SK-N-SH treated with all-trans-retinoic acid at 6 μM for 48 hours (cell line): ENCODE measurements at regions not wholly inside any gene's neighbourhood (a gene's known extent, or its start where the extent isn't known, plus 50 kb on each side); places are given as distances from the start of the nearest gene placed in this dataset.

Experiments
- ATAC-seq: fragments of 200-7000 bp; cut with Tn5 transposase; 3 replicates; pipeline ENCODE4 v1.9.1; 2020; ENCODE audit warnings: mild to moderate bottlenecking, moderate library complexity
- ARNTL ChIP-seq: fragments of 450-650 bp; formaldehyde crosslinking; IDR thresholded peaks from 2 replicates; pipeline ENCODE4 v1.5.0; 2020; ENCODE audit warnings: low read depth, mild to moderate bottlenecking, moderate library complexity, borderline replicate concordance
- BACH2 ChIP-seq: fragments of 250-450 bp; sonication (Bioruptor Pico); IDR thresholded peaks from 2 replicates; pipeline ENCODE4 v1.9.0; 2021; ENCODE audit warnings: mild to moderate bottlenecking, borderline replicate concordance
- CSDC2 ChIP-seq: fragments of 250-450 bp; sonication (Bioruptor Pico); IDR thresholded peaks from 2 replicates; pipeline ENCODE4 v1.5.0; 2020; ENCODE audit warnings: mild to moderate bottlenecking, moderate library complexity
- CSRNP3 ChIP-seq: fragments of 250-450 bp; sonication (Bioruptor Pico); IDR thresholded peaks from 2 replicates; pipeline ENCODE4 v1.5.1; 2021; ENCODE audit warnings: mild to moderate bottlenecking, moderate library complexity
- ESRRG ChIP-seq: fragments of 250-450 bp; sonication (Bioruptor Pico); IDR thresholded peaks from 2 replicates; pipeline ENCODE4 v1.6.1; 2021; ENCODE audit warnings: mild to moderate bottlenecking
- ISL1 ChIP-seq: fragments of 250-450 bp; sonication (Bioruptor Pico); IDR thresholded peaks from 2 replicates; pipeline ENCODE4 v2.1.2; 2022; ENCODE audit warnings: mild to moderate bottlenecking, moderate library complexity
- OSR1 ChIP-seq: fragments of 250-450 bp; sonication (Bioruptor Pico); IDR thresholded peaks from 2 replicates; pipeline ENCODE4 v1.8.0; 2022; ENCODE audit warnings: moderate library complexity, mild to moderate bottlenecking, inconsistent platforms
- PATZ1 ChIP-seq: fragments of 250-450 bp; sonication (Bioruptor Pico); IDR thresholded peaks from 2 replicates; pipeline ENCODE4 v1.8.0; 2020; ENCODE audit warnings: mild to moderate bottlenecking, moderate library complexity, borderline replicate concordance
- POU6F1 ChIP-seq: fragments of 250-450 bp; sonication (Bioruptor Pico); IDR thresholded peaks from 2 replicates; pipeline ENCODE4 v1.8.0; 2021; ENCODE audit warnings: low read depth, mild to moderate bottlenecking, moderate library complexity, borderline replicate concordance
- PPARA ChIP-seq: fragments of 250-450 bp; sonication (Bioruptor Pico); IDR thresholded peaks from 2 replicates; pipeline ENCODE4 v1.5.0; 2020; ENCODE audit warnings: mild to moderate bottlenecking, borderline replicate concordance
- RARB ChIP-seq: fragments of 250-450 bp; sonication (Bioruptor Pico); IDR thresholded peaks from 2 replicates; pipeline ENCODE4 v1.8.0; 2021; ENCODE audit warnings: mild to moderate bottlenecking, moderate library complexity
- SNAI2 ChIP-seq: fragments of 250-450 bp; sonication (Bioruptor Pico); IDR thresholded peaks from 2 replicates; pipeline ENCODE4 v1.5.0; 2020; ENCODE audit warnings: mild to moderate bottlenecking, moderate library complexity
- TOX ChIP-seq: fragments of 250-450 bp; sonication (Bioruptor Pico); IDR thresholded peaks from 2 replicates; pipeline ENCODE4 v1.8.0; 2021; ENCODE audit warnings: mild to moderate bottlenecking, moderate library complexity, borderline replicate concordance
- TSHZ2 ChIP-seq: fragments of 250-450 bp; sonication (Bioruptor Pico); IDR thresholded peaks from 2 replicates; pipeline ENCODE4 v1.5.0; 2020; ENCODE audit warnings: mild to moderate bottlenecking, moderate library complexity
- ZC3H10 ChIP-seq: fragments of 250-450 bp; sonication (Bioruptor Pico); IDR thresholded peaks from 2 replicates; pipeline ENCODE4 v1.5.1; 2021; ENCODE audit warnings: mild to moderate bottlenecking, moderate library complexity
- ZFP3 ChIP-seq: fragments of 250-450 bp; sonication (Bioruptor Pico); IDR thresholded peaks from 2 replicates; pipeline ENCODE4 v1.5.0; 2020; ENCODE audit warnings: mild to moderate bottlenecking, moderate library complexity
- ZFP30 ChIP-seq: fragments of 450-650 bp; formaldehyde crosslinking; IDR thresholded peaks from 2 replicates; pipeline ENCODE4 v1.5.0; 2022; ENCODE audit warnings: mild to moderate bottlenecking, moderate library complexity
- ZNF565 ChIP-seq: fragments of 450-650 bp; formaldehyde crosslinking; conservative IDR thresholded peaks from 2 replicates; pipeline ENCODE4 v1.5.0; 2020; ENCODE audit warnings: low read depth, mild to moderate bottlenecking, moderate library complexity
- ZNF70 ChIP-seq: fragments of 450-650 bp; formaldehyde crosslinking; IDR thresholded peaks from 2 replicates; pipeline ENCODE4 v1.5.0; 2020; ENCODE audit warnings: mild to moderate bottlenecking, moderate library complexity
- ZNF8 ChIP-seq: fragments of 450-650 bp; formaldehyde crosslinking; IDR thresholded peaks from 2 replicates; pipeline ENCODE4 v1.5.0; 2020; ENCODE audit warnings: mild to moderate bottlenecking, moderate library complexity

- TF ChIP-seq SNAI2 (CRISPR knock-in tag) (no peak), OSR1 (CRISPR knock-in tag) (no peak), PATZ1 (CRISPR knock-in tag) (no peak)
- TF ChIP-seq, all 23 proteins: peak for 0
- ATAC-seq, result no peak
Observed at GRCh38 chr1:37105911-37106310, 71.6 kb upstream of the GRIK3 start.

GRCh38 chr1:37107153-37107907 lies 73.0 kb upstream of the GRIK3 start:
- ATAC-seq, result no peak

GRCh38 chr1:37108596-37109188 lies 74.4 kb upstream of the GRIK3 start:
- no peak for ATAC-seq
- TF ChIP-seq ZNF565, result no peak
- TF ChIP-seq TSHZ2, result no peak
- no peak for TF ChIP-seq ZNF70
- no peak for TF ChIP-seq ESRRG (CRISPR knock-in tag)

More at GRCh38 chr1:37107153-37107907, 73.0 kb upstream of the GRIK3 start:
- TF ChIP-seq ZNF8 (CRISPR knock-in tag) (no peak), ESRRG (CRISPR knock-in tag) (no peak), RARB (no peak), ARNTL (CRISPR knock-in tag) (no peak), POU6F1 (CRISPR knock-in tag) (no peak), OSR1 (CRISPR knock-in tag) (no peak), CSDC2 (no peak), ZC3H10 (CRISPR knock-in tag) (no peak), PPARA (CRISPR knock-in tag) (no peak), ZFP3 (no peak), BACH2 (CRISPR knock-in tag) (no peak), TOX (CRISPR knock-in tag) (no peak), ZNF70 (no peak), ZNF565 (no peak), SNAI2 (CRISPR knock-in tag) (no peak), ISL1 (CRISPR knock-in tag) (no peak), ZFP30 (CRISPR knock-in tag) (no peak), CSRNP3 (CRISPR knock-in tag) (no peak)

- ATAC-seq, result no peak
Observed at GRCh38 chr1:37112430-37112829, 78.1 kb upstream of the GRIK3 start.

More at GRCh38 chr1:37112430-37112829, 78.1 kb upstream of the GRIK3 start:
- no peak for TF ChIP-seq SNAI2 (CRISPR knock-in tag)
